Progenitor cell of endocrine pancreas (in vitro differentiated cells): ENCODE measurements at regions not wholly inside any gene's neighbourhood (a gene's known extent, or its start where the extent isn't known, plus 50 kb on each side); places are given as distances from the start of the nearest gene placed in this dataset.

Source experiments
- DNase-seq: peaks from one replicate; pipeline ENCODE4 v3.0.0; 2021; ENCODE audit warnings: low spot score; ENCODE audit not compliant: unreplicated experiment
- H3K27ac Mint-ChIP-seq: 2 replicates; pipeline ENCODE4 v1.8.0; 2021; ENCODE audit warnings: mild to moderate bottlenecking, moderate library complexity, mixed read lengths
- H3K27me3 Mint-ChIP-seq: 2 replicates; pipeline ENCODE4 v1.8.0; 2021; ENCODE audit warnings: mixed read lengths
- H3K36me3 Mint-ChIP-seq: 2 replicates; pipeline ENCODE4 v1.8.0; 2022; ENCODE audit warnings: mixed read lengths; ENCODE audit not compliant: insufficient read depth
- H3K4me1 Mint-ChIP-seq: 2 replicates; pipeline ENCODE4 v1.8.0; 2021; ENCODE audit warnings: low read depth, mixed read lengths
- H3K4me3 Mint-ChIP-seq: 2 replicates; pipeline ENCODE4 v1.8.0; 2021; ENCODE audit warnings: low read depth, mild to moderate bottlenecking, moderate library complexity, mixed read lengths
- H3K9me3 Mint-ChIP-seq: 2 replicates; pipeline ENCODE4 v1.8.0; 2021; ENCODE audit warnings: low read depth, mixed read lengths
- CTCF ChIP-seq: fragments of 200-600 bp; sonication (generic); IDR thresholded peaks from one replicate; pipeline ENCODE4 v1.5.0; 2021; ENCODE audit warnings: antibody characterized with exemption, mild to moderate bottlenecking; ENCODE audit not compliant: unreplicated experiment

- Mint-ChIP-seq H3K27me3 (peaks cover 2% of the 10 kb centered on the region), H3K36me3 (no peaks in the 10 kb centered on the region), H3K4me1 (peaks cover 15% of the 10 kb centered on the region), H3K27ac (peak overlapping the region; percentile 10), H3K4me3 (no peak overlapping the region), H3K9me3 (no peaks in the 10 kb centered on the region)
- TF ChIP-seq CTCF = no peak
- peak; percentile 23 for DNase-seq
Measured at GRCh38 chr11:11038352-11038751, 180.5 kb upstream of the ZBED5 start.

DNA sequence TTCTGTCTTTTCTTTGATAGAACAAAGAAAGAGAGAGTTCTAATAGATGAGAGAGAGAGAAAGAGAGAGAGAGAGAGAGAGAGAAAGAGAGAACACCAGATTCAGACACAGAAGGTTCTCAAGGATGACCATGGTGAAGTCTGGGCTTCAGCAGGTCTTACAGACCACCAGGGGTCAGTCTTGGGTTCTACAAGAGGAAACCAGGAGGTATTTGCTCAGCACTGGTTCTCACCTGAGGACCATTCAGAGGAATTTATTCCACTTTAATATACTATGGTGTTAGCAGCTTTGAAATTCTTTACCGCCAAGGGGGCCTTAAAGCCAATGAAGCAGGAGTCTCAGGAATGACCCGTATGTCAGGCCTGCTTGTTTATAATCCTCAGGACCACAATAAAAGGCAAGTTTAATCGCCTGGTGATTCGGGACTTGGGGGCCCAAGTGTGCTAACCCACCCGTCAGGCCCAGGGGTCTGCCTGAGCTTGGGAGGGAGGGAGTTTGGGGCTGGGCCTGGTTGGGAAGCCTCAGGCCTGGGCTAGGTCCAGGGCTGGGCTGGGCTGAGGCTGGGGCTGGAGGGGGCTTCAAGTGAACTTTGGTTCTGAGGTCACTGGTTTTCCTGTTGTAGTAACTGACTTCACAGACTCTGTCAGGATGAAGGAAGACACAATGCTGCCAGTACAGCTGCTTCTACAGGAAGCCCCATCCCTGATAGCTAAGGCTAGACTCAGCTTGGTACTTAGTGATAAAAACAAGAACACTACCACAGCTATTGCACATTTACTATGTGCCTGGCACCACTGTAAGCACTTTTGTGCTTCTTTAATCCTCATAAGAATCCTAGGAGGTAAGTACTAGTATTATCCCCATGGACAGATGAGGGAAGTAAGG lies 179.2 kb upstream of the ZBED5 start:
- Mint-ChIP-seq H3K4me3 (no peak overlapping the region), H3K27ac (no peak overlapping the region), H3K4me1 (peaks cover 15% of the 10 kb centered on the region), H3K36me3 (no peaks in the 10 kb centered on the region), H3K27me3 (peaks cover 2% of the 10 kb centered on the region), H3K9me3 (no peaks in the 10 kb centered on the region)
- TF ChIP-seq CTCF = peak; percentile 82
- no peak for DNase-seq

DNA sequence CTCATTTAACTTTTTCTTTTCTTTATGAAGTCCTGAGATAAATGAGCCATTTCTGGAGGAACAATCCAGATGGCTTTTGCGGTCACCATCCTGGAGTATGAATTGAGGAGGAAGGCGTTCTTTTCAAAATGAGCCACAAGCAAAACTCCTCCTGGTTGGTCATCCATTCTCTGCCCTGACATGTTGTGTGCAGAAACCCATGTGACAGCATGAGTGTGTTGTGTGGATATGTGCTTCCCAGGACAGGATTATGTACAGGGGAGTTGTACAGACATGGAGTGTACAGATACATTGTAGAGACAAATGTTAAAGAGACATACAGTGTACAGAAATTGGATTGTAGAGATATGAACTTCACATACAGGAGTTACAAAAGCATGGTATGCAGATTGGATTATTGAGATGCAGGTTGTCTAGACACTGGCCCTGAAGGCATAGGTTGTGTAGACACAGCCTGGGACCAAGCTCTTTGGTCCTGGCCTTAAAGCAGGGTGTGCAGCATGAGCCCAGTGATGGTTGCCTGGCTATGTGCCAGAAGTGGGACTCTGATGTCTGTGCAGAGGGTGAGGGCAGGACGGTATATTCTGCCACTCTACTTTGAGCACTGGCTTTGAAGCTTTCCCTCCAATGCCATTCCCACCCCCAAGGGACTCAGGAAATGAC lies 178.5 kb upstream of the ZBED5 start:
- Mint-ChIP-seq H3K27ac (no peak overlapping the region), H3K36me3 (no peaks in the 10 kb centered on the region), H3K27me3 (peaks cover 2% of the 10 kb centered on the region), H3K4me1 (peaks cover 15% of the 10 kb centered on the region), H3K9me3 (no peaks in the 10 kb centered on the region), H3K4me3 (no peak overlapping the region)
- no peak for TF ChIP-seq CTCF
- DNase-seq = no peak

- Mint-ChIP-seq H3K27me3 (peaks cover 2% of the 10 kb centered on the region), H3K4me3 (no peak overlapping the region), H3K4me1 (peaks cover 15% of the 10 kb centered on the region), H3K36me3 (no peaks in the 10 kb centered on the region), H3K27ac (no peak overlapping the region), H3K9me3 (no peaks in the 10 kb centered on the region)
- no peak for DNase-seq
- TF ChIP-seq CTCF = no peak
Measured at GRCh38 chr11:11035331-11035730, 177.5 kb upstream of the ZBED5 start.

DNA sequence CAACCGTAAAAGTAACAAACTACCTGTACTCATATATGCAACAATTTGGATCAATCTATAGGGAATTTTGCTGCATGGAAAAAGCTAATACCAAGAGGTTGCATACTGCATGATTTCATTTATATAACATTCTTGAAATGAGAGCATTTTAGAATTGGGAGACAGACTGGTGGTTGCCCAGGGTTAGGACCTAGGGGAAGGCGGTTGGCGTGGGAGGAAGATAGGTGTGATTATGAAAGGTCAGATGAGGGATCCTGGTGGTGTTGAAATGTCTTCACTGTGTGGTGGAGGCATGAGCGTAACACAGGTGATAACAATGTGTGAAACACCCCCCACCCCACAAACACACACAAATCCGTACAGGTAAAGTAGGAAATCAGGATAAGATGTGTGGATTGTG lies 176.6 kb upstream of the ZBED5 start:
- Mint-ChIP-seq H3K27ac (no peak overlapping the region), H3K27me3 (peaks cover 2% of the 10 kb centered on the region), H3K36me3 (no peaks in the 10 kb centered on the region), H3K9me3 (no peaks in the 10 kb centered on the region), H3K4me1 (peaks cover 15% of the 10 kb centered on the region), H3K4me3 (no peak overlapping the region)
- no peak for TF ChIP-seq CTCF
- DNase-seq = no peak
